ENCODE measurements at regions not wholly inside any gene's neighbourhood (a gene's known extent, or its start where the extent isn't known, plus 50 kb on each side); places are given as distances from the start of the nearest gene placed in this dataset.

GRCh38 chr2:225226441-225226840 lies 173.1 kb upstream of the NYAP2 start:
- POLR2A ChIA-PET: no interaction called here
- Histone ChIP-seq H3K27ac (ENCODE audit: insufficient read depth, low read depth, low read length) (no peak overlapping the region), H3K79me2 (ENCODE audit: control insufficient read depth, insufficient read depth, low read length) (no peaks in the 10 kb centered on the region), H3K9ac (replicated peaks; ENCODE audit: extremely low read depth, insufficient read depth, low read length) (no peak overlapping the region), H3K4me1 (ENCODE audit: control insufficient read depth, extremely low read depth, insufficient read depth, low read length) (no peaks in the 10 kb centered on the region), H3K4me2 (ENCODE audit: insufficient read depth, low read length) (no peak overlapping the region), H3K9me3 (replicated peaks; ENCODE audit: control insufficient read depth, insufficient read depth, low read length) (no peaks in the 10 kb centered on the region), H3K36me3 (ENCODE audit: control insufficient read depth in 2 of 2, extremely low read depth in 1 of 2, insufficient read depth in 2 of 2, low read length in 2 of 2) (no peaks in the 10 kb centered on the region), H3K9me1 (replicated peaks; ENCODE audit: control insufficient read depth, extremely low read depth, insufficient read depth, low read length) (no peaks in the 10 kb centered on the region), H2AFZ (ENCODE audit: low read depth, low read length) (no peak overlapping the region), H3K27me3 (ENCODE audit: control insufficient read depth in 2 of 2, insufficient read depth in 2 of 2, low read length in 2 of 2) (no peaks in the 10 kb centered on the region), H3K4me3 (replicated peaks in 1 of 3; ENCODE audit: insufficient read depth in 1 of 3, low read depth in 1 of 3, low read length in 3 of 3) (no peak overlapping the region), H4K20me1 (replicated peaks; ENCODE audit: control insufficient read depth, extremely low read depth, insufficient read depth, low read length) (no peaks in the 10 kb centered on the region)
- dilution Hi-C loops (cut with MboI; ENCODE audit: extremely low pct_ligation_motif_present, low sequenced_read_pairs): no loop called here
- BruUV-seq (replicated peaks): no TSS peak
- intact Hi-C loops (cut with micrococcal nuclease): no loop called here
- CTCF ChIA-PET: interaction anchor here (2.0 kb wide), 1 partner anchor 10 kb away, joined by 5 read pairs; no protein-coding TSS in a partner anchor
- no peak for FAIRE-seq
- DNase-seq (ENCODE audit: low read depth, low spot score): no peak
- no peak for TF ChIP-seq MYC (IDR thresholded peaks at IDR 0.05; ENCODE audit: low read depth, low read length)
- TF ChIP-seq GATA2 (IDR thresholded peaks at IDR 0.05; ENCODE audit: insufficient read depth, insufficient read length, low read depth, low read length): no peak
- TF ChIP-seq MAX (IDR thresholded peaks at IDR 0.05; ENCODE audit: insufficient read depth, insufficient read length): no peak
- TF ChIP-seq JUN (IDR thresholded peaks at IDR 0.05; ENCODE audit: borderline replicate concordance, insufficient read depth, insufficient read length, low read depth): no peak
- no peak for TF ChIP-seq CTCF (IDR thresholded peaks at IDR 0.05; ENCODE audit: extremely low read depth in 1 of 2, insufficient read depth in 1 of 2, low read depth in 1 of 2, low read length in 2 of 2)
- TF ChIP-seq POLR2AphosphoS5 (IDR thresholded peaks at IDR 0.05; ENCODE audit: insufficient read depth, low read depth, low read length): no peak
- TF ChIP-seq FOS (IDR thresholded peaks at IDR 0.05; ENCODE audit: borderline replicate concordance, insufficient read depth, low read length): no peak
- TF ChIP-seq POLR2A (IDR thresholded peaks at IDR 0.05; ENCODE audit: low read depth, low read length): no peak
- no peak for TF ChIP-seq EZH2 (IDR thresholded peaks at IDR 0.05; ENCODE audit: borderline replicate concordance, low read depth, low read length, severe bottlenecking)

Measured in endothelial cell of umbilical vein (primary cell).